Left cardiac atrium (tissue), 4 donors: ENCODE measurements at regions not wholly inside any gene's neighbourhood (a gene's known extent, or its start where the extent isn't known, plus 50 kb on each side); places are given as distances from the start of the nearest gene placed in this dataset.

Experiments used
- ATAC-seq, 2 donors: fragments of 200-7000 bp; cut with Tn5 transposase; one replicate each; pipeline ENCODE4 v1.9.1; 2020; ENCODE audit warnings: mild to moderate bottlenecking in 2 of 2, moderate library complexity in 2 of 2
- DNase-seq: peaks from one replicate; pipeline ENCODE4 v3.0.0-alpha.2; 2020
- intact Hi-C, 2 donors: fragments of 100-400 bp; cut with DNase I; formaldehyde crosslinking; loops; one replicate each; pipeline versions ENCODE4 v1.14.1 to v1.15.1; 2022 to 2023
- donor health status: DM: no; HTN: yes; CAD: no.
- donor health status: DM: no; HTN: yes; CAD: no; lungs with severe emphysema.
- donor health status: DM: yes; HTN: yes; CAD: no.
- donor health status: Dilated cardiomyopathy.

- no peak for ATAC-seq
Observed at GRCh38 chr4:126820631-126821030, 812.1 kb upstream of the INTU start.

GRCh38 chr4:126821152-126821551 is 811.6 kb upstream of the INTU start:
- intact Hi-C loops, result no loop called here
- DNase-seq (no peak), ATAC-seq (no peak)

More at GRCh38 chr4:126820631-126821030, 812.1 kb upstream of the INTU start:
- intact Hi-C loops, result no loop called here
- no peak for DNase-seq

- no peak for ATAC-seq
- DNase-seq, result no peak
- intact Hi-C loops, result no loop called here
Observed at GRCh38 chr4:126825083-126825482, 807.7 kb upstream of the INTU start.

- intact Hi-C loops, result no loop called here
- no peak for ATAC-seq
- no peak for DNase-seq
Observed at GRCh38 chr4:126827669-126828068, 805.1 kb upstream of the INTU start.

- ATAC-seq (no peak), DNase-seq (no peak)
- intact Hi-C loops, result no loop called here
Observed at GRCh38 chr4:126834854-126835253, 797.9 kb upstream of the INTU start.

GRCh38 chr4:126838941-126839679 is 793.6 kb upstream of the INTU start:
- intact Hi-C loops, result no loop called here
- DNase-seq (no peak), ATAC-seq (no peak)

GRCh38 chr4:126843492-126844067 is 789.2 kb upstream of the INTU start:
- ATAC-seq, result no peak
- intact Hi-C loops, result no loop called here
- no peak for DNase-seq

- no peak for DNase-seq
- ATAC-seq, result peak in 1 of 2 donors; percentile 76
- intact Hi-C loops, result no loop called here
Observed at GRCh38 chr4:126850286-126850685, 782.5 kb upstream of the INTU start.

GRCh38 chr4:126851391-126851790 is 781.4 kb upstream of the INTU start:
- intact Hi-C loops, result no loop called here
- ATAC-seq (no peak), DNase-seq (no peak)

GRCh38 chr4:126853715-126854114 is 779.0 kb upstream of the INTU start:
- ATAC-seq (no peak), DNase-seq (no peak)
- intact Hi-C loops, result no loop called here

GRCh38 chr4:126856906-126857305 is 775.9 kb upstream of the INTU start:
- no peak for ATAC-seq
- DNase-seq, result no peak
- intact Hi-C loops, result no loop called here

- intact Hi-C loops, result no loop called here
- ATAC-seq (no peak), DNase-seq (no peak)
Observed at GRCh38 chr4:126859314-126859713, 773.4 kb upstream of the INTU start.

- DNase-seq (no peak), ATAC-seq (no peak)
- intact Hi-C loops, result no loop called here
Observed at GRCh38 chr4:126859872-126860271, 772.9 kb upstream of the INTU start.

- DNase-seq (no peak), ATAC-seq (no peak)
- intact Hi-C loops, result no loop called here
Observed at GRCh38 chr4:126860308-126860707, 772.4 kb upstream of the INTU start.

GRCh38 chr4:126869967-126870366 is 762.8 kb upstream of the INTU start:
- no peak for DNase-seq
- ATAC-seq, result no peak
- intact Hi-C loops, result no loop called here

- ATAC-seq (no peak), DNase-seq (no peak)
- intact Hi-C loops, result no loop called here
Observed at GRCh38 chr4:126871810-126872209, 760.9 kb upstream of the INTU start.

GRCh38 chr4:126874533-126874932 is 758.2 kb upstream of the INTU start:
- intact Hi-C loops, result no loop called here
- no peak for ATAC-seq
- DNase-seq, result no peak

- DNase-seq, result no peak
- intact Hi-C loops, result no loop called here
Observed at GRCh38 chr4:126888968-126889367, 743.8 kb upstream of the INTU start.

GRCh38 chr4:126890383-126890782 is 742.4 kb upstream of the INTU start:
- intact Hi-C loops, result no loop called here
- DNase-seq, result no peak
- ATAC-seq, result no peak

More at GRCh38 chr4:126888968-126889367, 743.8 kb upstream of the INTU start:
- ATAC-seq, result no peak

- DNase-seq, result no peak
- intact Hi-C loops, result no loop called here
- no peak for ATAC-seq
Observed at GRCh38 chr4:126890994-126891393, 741.8 kb upstream of the INTU start.

GRCh38 chr4:126894963-126895362 is 737.8 kb upstream of the INTU start:
- ATAC-seq, result no peak
- intact Hi-C loops, result no loop called here
- no peak for DNase-seq
